Upper lobe of left lung (tissue), 6 donors: ENCODE measurements at regions not wholly inside any gene's neighbourhood (a gene's known extent, or its start where the extent isn't known, plus 50 kb on each side); places are given as distances from the start of the nearest gene placed in this dataset.

ENCODE experiments used
- ATAC-seq, 2 donors: fragments of 200-7000 bp; cut with Tn5 transposase; one replicate each; pipeline ENCODE4 v1.9.1; 2022; ENCODE audit warnings: mild to moderate bottlenecking in 2 of 2, moderate library complexity in 2 of 2; ENCODE audit not compliant: low FRiP score in 2 of 2
- DNase-seq, 2 donors: peaks; one replicate each; pipeline ENCODE4 v3.0.0-alpha.2; 2019 to 2020
- H3K27ac ChIP-seq, 4 donors: fragments of 200-600 bp; sonication (generic); one replicate each; pipeline ENCODE4 v1.5.1; 2016 to 2019
- H3K27me3 ChIP-seq, 4 donors: fragments of 200-600 bp; sonication (generic); one replicate each; pipeline ENCODE4 v1.5.1; 2017 to 2019
- H3K36me3 ChIP-seq, 4 donors: fragments of 200-600 bp; sonication (generic); one replicate each; pipeline ENCODE4 v1.5.1; 2016 to 2019
- H3K4me1 ChIP-seq, 4 donors: fragments of 200-600 bp; sonication (generic); one replicate each; pipeline ENCODE4 v1.5.1; 2018 to 2019
- H3K4me3 ChIP-seq, 4 donors: fragments of 200-600 bp; sonication (generic); one replicate each; pipeline ENCODE4 v1.5.1; 2017 to 2019; ENCODE audit warnings: mild to moderate bottlenecking in 2 of 4, moderate library complexity in 1 of 4
- H3K9me3 ChIP-seq, 4 donors: fragments of 200-600 bp; sonication (generic); one replicate each; pipeline ENCODE4 v1.5.1; 2018 to 2019
- EP300 ChIP-seq, 4 donors: sonication (generic); formaldehyde crosslinking; IDR thresholded peaks; one replicate each; pipeline ENCODE4 v1.5.1; 2017; ENCODE audit warnings: antibody characterized with exemption in 4 of 4, control low read depth in 2 of 4
- POLR2A ChIP-seq, 4 donors: fragments of 450-650 bp; IDR thresholded peaks; one replicate each; pipeline ENCODE4 v1.5.1; 2016 to 2017; ENCODE audit warnings: antibody characterized with exemption in 4 of 4, mild to moderate bottlenecking in 2 of 4
- POLR2AphosphoS5 ChIP-seq, 2 donors: sonication (generic); formaldehyde crosslinking; IDR thresholded peaks; one replicate each; pipeline ENCODE4 v1.5.1; 2017; ENCODE audit warnings: antibody characterized with exemption in 2 of 2
- WGBS, 2 donors: methylation state at CpG; one replicate each; pipeline ENCODE4 v1.1.5; 2017 to 2018; 5-methylcytosine and 5-hydroxymethylcytosine counted together
- TF ChIP-seq, protein P1 (sequence below), 6 experiments: fragments of 450-650 bp in 4 of 6; fragments of 200-600 bp in 2 of 6; sonication (generic) in 2 of 6; IDR thresholded peaks; one replicate each; pipeline ENCODE4 v1.5.1; 2016 to 2019; ENCODE audit warnings: antibody characterized with exemption in 6 of 6
- donor health status: DM: no; HTN: no; CAD: no; lungs with moderate emphysema.
- donor health status: DM: no; HTN: yes; CAD: no; lungs with severe emphysema.

- Histone ChIP-seq H3K9me3 (no peaks in the 10 kb centered on the region), H3K27ac (no peak overlapping the region), H3K27me3 (no peaks in the 10 kb centered on the region), H3K4me1 (no peaks in the 10 kb centered on the region), H3K36me3 (no peaks in the 10 kb centered on the region), H3K4me3 (no peak overlapping the region)
- 56 to 60% methylated on average over 15 to 16 of the region's 16 CpGs for WGBS, 2 donors
- TF ChIP-seq, protein P1, sequence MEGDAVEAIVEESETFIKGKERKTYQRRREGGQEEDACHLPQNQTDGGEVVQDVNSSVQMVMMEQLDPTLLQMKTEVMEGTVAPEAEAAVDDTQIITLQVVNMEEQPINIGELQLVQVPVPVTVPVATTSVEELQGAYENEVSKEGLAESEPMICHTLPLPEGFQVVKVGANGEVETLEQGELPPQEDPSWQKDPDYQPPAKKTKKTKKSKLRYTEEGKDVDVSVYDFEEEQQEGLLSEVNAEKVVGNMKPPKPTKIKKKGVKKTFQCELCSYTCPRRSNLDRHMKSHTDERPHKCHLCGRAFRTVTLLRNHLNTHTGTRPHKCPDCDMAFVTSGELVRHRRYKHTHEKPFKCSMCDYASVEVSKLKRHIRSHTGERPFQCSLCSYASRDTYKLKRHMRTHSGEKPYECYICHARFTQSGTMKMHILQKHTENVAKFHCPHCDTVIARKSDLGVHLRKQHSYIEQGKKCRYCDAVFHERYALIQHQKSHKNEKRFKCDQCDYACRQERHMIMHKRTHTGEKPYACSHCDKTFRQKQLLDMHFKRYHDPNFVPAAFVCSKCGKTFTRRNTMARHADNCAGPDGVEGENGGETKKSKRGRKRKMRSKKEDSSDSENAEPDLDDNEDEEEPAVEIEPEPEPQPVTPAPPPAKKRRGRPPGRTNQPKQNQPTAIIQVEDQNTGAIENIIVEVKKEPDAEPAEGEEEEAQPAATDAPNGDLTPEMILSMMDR (IDR thresholded peaks at IDR 0.05): no peak
- TF ChIP-seq POLR2A (IDR thresholded peaks at IDR 0.05): no peak
- TF ChIP-seq POLR2AphosphoS5 (IDR thresholded peaks at IDR 0.05): no peak
- no peak for TF ChIP-seq EP300 (IDR thresholded peaks at IDR 0.05)
- no peak for ATAC-seq
- no peak for DNase-seq
Measured at GRCh38 chr11:133714471-133715375, 130.6 kb downstream of the SPATA19 start.

DNA sequence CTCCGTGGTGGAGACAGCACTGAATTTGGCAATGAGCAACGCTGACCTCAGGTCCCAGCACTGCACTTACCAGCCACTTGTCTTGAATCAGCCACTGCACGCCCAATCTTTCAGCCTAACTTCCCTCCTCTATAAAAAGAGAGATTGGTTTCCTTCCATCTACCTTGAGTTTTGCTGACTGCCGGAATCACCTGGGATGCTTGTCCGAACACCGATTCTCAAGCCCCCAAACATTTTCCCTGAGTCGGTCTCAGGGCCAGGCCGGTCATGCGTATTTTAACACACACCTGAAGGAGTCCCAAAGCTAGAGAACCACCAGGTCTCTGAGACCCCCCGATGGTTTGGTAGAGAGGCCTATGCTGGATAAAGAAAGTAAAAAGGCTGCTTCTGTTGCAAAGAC is 131.5 kb downstream of the SPATA19 start:
- Histone ChIP-seq H3K4me1 (no peaks in the 10 kb centered on the region), H3K27ac (no peak overlapping the region), H3K4me3 (no peak overlapping the region), H3K9me3 (no peaks in the 10 kb centered on the region), H3K27me3 (no peaks in the 10 kb centered on the region), H3K36me3 (no peaks in the 10 kb centered on the region)
- WGBS, 2 donors: 94% methylated on average over 10 of the region's 10 CpGs
- DNase-seq (no peak), ATAC-seq (no peak)
- TF ChIP-seq EP300 (IDR thresholded peaks at IDR 0.05): no peak

- Histone ChIP-seq H3K27ac (no peak overlapping the region), H3K4me3 (no peak overlapping the region), H3K36me3 (no peaks in the 10 kb centered on the region), H3K4me1 (no peaks in the 10 kb centered on the region), H3K27me3 (no peaks in the 10 kb centered on the region), H3K9me3 (no peaks in the 10 kb centered on the region)
- ATAC-seq: no peak
- WGBS, 2 donors: 89 to 95% methylated on average over 3 of the region's 3 CpGs
- TF ChIP-seq EP300 (IDR thresholded peaks at IDR 0.05) (no peak), POLR2A (IDR thresholded peaks at IDR 0.05) (no peak), POLR2AphosphoS5 (IDR thresholded peaks at IDR 0.05) (no peak)
- TF ChIP-seq, protein P1 (IDR thresholded peaks at IDR 0.05): no peak
- no peak for DNase-seq
Measured at GRCh38 chr11:133713406-133713805, 131.9 kb downstream of the SPATA19 start.

DNA sequence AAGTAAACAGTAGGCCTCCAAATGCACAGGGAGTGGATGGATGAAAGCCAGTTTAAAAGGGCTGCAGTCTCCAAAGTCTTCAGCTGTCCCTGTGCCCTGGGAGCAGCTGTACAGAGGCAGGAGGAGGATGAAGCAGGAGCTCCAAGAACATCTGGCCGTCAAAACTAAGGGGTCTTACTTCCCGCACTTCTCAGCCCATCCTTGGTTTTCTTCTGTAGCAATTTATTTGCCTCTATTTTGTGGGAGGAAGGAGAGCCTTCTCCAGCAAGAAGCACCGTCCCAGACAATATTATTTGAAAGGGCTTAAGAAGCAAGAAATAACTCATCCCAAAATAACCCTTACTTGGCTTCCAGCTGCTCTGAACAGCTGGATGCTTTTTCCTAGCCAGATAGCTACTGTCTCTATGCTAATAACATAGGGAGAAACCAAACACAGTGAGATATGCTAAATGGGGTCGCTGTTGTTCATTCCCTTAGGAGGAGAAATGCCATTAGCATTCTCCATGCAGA is 133.2 kb downstream of the SPATA19 start:
- DNase-seq (no peak), ATAC-seq (no peak)
- no peaks in the 10 kb centered on the region for H3K9me3 ChIP-seq
- 13 to 18% methylated on average over 4 of the region's 4 CpGs for WGBS, 2 donors
- no peaks in the 10 kb centered on the region for H3K27me3 ChIP-seq
- H3K27ac ChIP-seq: no peak overlapping the region
- no peaks in the 10 kb centered on the region for H3K4me1 ChIP-seq
- no peaks in the 10 kb centered on the region for H3K36me3 ChIP-seq
- TF ChIP-seq POLR2A (IDR thresholded peaks at IDR 0.05): no peak
- TF ChIP-seq, protein P1 (IDR thresholded peaks at IDR 0.05): no peak
- no peak for TF ChIP-seq EP300 (IDR thresholded peaks at IDR 0.05)
- TF ChIP-seq POLR2AphosphoS5 (IDR thresholded peaks at IDR 0.05): no peak
- no peak overlapping the region for H3K4me3 ChIP-seq

DNA sequence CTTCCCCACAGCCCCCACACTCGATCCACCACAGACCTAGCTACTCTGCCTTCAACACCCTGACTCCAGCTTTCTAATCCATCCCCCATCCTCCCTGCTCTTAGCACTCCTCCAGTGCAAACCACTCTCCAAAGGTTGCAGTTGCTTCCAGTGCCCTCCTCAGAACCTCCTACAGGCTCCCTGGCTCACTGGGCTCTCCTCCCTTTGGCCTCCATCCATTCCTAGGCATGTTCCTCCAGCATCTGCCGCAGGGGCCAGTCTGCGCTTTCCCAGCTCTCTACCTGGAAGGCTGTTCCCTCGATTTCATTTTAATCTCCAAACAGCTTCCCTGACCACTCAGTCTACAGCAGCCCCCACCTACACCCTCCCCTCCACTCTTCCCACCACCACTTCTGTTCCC is 133.8 kb downstream of the SPATA19 start:
- no peak overlapping the region for H3K27ac ChIP-seq
- 40 to 49% methylated on average over 4 of the region's 4 CpGs for WGBS, 2 donors
- no peaks in the 10 kb centered on the region for H3K4me1 ChIP-seq
- ATAC-seq (no peak), DNase-seq (no peak)
- H3K27me3 ChIP-seq: no peaks in the 10 kb centered on the region
- H3K9me3 ChIP-seq: no peaks in the 10 kb centered on the region
- TF ChIP-seq, protein P1 (IDR thresholded peaks at IDR 0.05): no peak
- TF ChIP-seq EP300 (IDR thresholded peaks at IDR 0.05) (no peak), POLR2A (IDR thresholded peaks at IDR 0.05) (no peak), POLR2AphosphoS5 (IDR thresholded peaks at IDR 0.05) (no peak)
- H3K4me3 ChIP-seq: no peak overlapping the region
- H3K36me3 ChIP-seq: no peaks in the 10 kb centered on the region
